PC-9 (cell line): ENCODE measurements at regions not wholly inside any gene's neighbourhood (a gene's known extent, or its start where the extent isn't known, plus 50 kb on each side); places are given as distances from the start of the nearest gene placed in this dataset.

ENCODE experiments used
- CTCF ChIP-seq: fragments of 200-600 bp; sonication (generic); conservative IDR thresholded peaks from 2 replicates; pipeline ENCODE4 v1.6.1; 2017; ENCODE audit warnings: mixed run types, antibody characterized with exemption, mild to moderate bottlenecking, moderate library complexity
- EZH2 ChIP-seq: fragments of 200-600 bp; sonication (generic); IDR thresholded peaks from 2 replicates; pipeline ENCODE4 v1.8.0; 2017; ENCODE audit warnings: antibody characterized with exemption, low read depth

- TF ChIP-seq CTCF: no peak
- TF ChIP-seq EZH2: no peak
Measured at GRCh38 chr5:162752612-162753011, 684.8 kb upstream of the CCNG1 start.
